Thoracic aorta (tissue), 2 donors: ENCODE measurements at regions not wholly inside any gene's neighbourhood (a gene's known extent, or its start where the extent isn't known, plus 50 kb on each side); places are given as distances from the start of the nearest gene placed in this dataset.

Experiments
- ATAC-seq: fragments of 150-250 bp; one replicate; pipeline ENCODE4 v1.8.0; 2017; ENCODE audit warnings: low read depth; ENCODE audit not compliant: insufficient number of reproducible peaks, low FRiP score
- DNase-seq: peaks from one replicate; pipeline ENCODE4 v3.0.0-alpha.2; 2020; ENCODE audit warnings: low spot score
- H3K27ac ChIP-seq, 2 donors: fragments of 200-600 bp; sonication (generic); 1 replicate in 1 of 2; 2 replicates in 1 of 2; pipeline ENCODE4 v1.5.1; 2016; ENCODE audit warnings: mild to moderate bottlenecking in 2 of 2, moderate library complexity in 2 of 2
- H3K27me3 ChIP-seq: fragments of 200-600 bp; sonication (generic); replicated peaks from 2 replicates; pipeline ENCODE4 v1.6.0; 2016; ENCODE audit warnings: mild to moderate bottlenecking; ENCODE audit not compliant: insufficient read depth
- H3K36me3 ChIP-seq: fragments of 200-600 bp; sonication (generic); one replicate; pipeline ENCODE4 v1.5.1; 2016
- H3K4me1 ChIP-seq, 2 donors: fragments of 200-600 bp; sonication (generic); 1 replicate in 1 of 2; 2 replicates in 1 of 2; pipeline versions ENCODE4 v1.5.1 to v1.6.0; 2016; ENCODE audit warnings: low read depth in 2 of 2, mild to moderate bottlenecking in 1 of 2; ENCODE audit not compliant: control insufficient read depth in 1 of 2
- H3K4me3 ChIP-seq: fragments of 200-600 bp; sonication (generic); 2 replicates; pipeline ENCODE4 v1.5.1; 2016; ENCODE audit warnings: mild to moderate bottlenecking
- H3K9me3 ChIP-seq: fragments of 200-600 bp; sonication (generic); 2 replicates; pipeline ENCODE4 v1.5.1; 2016
- TF ChIP-seq, protein P1 (sequence below): fragments of 200-600 bp; sonication (generic); IDR thresholded peaks from one replicate; pipeline ENCODE4 v1.5.1; 2019; ENCODE audit warnings: antibody characterized with exemption

DNA sequence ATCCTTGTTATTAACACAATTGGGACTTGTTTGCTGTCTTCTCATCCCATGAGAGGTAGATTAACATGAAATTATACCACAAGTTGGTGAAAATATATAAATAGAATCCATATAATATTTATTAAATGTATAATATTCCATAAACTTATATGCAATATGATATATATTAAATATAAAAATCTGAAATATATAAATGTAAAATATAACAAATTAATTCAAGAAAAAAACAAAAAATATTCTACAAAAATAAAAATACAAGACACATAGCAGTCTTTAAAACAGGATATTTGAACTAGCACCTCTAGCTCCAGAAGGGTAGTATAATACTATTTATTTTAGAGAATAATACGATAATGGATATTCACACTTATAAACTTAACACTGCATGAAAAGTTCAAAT lies 603.3 kb upstream of the FLRT2 start:
- TF ChIP-seq, protein P1, sequence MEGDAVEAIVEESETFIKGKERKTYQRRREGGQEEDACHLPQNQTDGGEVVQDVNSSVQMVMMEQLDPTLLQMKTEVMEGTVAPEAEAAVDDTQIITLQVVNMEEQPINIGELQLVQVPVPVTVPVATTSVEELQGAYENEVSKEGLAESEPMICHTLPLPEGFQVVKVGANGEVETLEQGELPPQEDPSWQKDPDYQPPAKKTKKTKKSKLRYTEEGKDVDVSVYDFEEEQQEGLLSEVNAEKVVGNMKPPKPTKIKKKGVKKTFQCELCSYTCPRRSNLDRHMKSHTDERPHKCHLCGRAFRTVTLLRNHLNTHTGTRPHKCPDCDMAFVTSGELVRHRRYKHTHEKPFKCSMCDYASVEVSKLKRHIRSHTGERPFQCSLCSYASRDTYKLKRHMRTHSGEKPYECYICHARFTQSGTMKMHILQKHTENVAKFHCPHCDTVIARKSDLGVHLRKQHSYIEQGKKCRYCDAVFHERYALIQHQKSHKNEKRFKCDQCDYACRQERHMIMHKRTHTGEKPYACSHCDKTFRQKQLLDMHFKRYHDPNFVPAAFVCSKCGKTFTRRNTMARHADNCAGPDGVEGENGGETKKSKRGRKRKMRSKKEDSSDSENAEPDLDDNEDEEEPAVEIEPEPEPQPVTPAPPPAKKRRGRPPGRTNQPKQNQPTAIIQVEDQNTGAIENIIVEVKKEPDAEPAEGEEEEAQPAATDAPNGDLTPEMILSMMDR, result no peak
- no peak for ATAC-seq

DNA sequence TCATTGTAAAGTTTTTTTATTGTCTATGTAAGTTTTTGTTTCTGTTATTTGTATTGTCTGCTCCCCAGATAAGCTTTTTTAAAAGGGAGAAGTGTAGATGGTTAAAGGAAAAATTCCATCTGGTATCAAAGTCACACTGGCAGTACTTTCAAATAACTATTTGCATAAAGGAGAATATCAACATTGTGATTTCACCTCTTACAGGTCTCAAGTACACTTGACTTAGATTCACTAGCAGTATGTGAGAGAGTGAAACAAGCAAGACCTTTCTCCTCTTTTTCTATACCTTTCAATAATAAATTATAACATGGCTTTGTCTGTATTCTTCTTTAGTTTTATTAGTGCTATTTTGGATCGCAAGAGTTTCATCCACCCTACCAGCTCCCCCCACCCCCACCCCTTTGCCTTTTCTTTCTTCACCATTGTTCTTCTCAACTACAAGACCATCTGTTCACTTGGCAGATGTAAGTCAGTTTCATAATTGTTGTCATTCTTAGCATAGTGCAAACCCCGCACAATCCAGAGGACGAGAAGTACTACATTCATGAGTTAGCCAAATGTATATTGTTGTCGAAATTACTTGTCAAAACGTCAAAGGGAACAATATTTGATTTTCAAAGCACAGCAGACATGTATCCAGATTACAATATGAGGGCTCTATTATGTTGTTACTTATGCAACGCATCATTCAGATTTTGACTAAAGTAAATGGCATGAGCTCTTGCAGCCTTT lies 602.7 kb upstream of the FLRT2 start:
- Histone ChIP-seq H3K27me3 (no peaks in the 10 kb centered on the region), H3K9me3 (no peaks in the 10 kb centered on the region), H3K27ac (no peak overlapping the region), H3K4me3 (no peak overlapping the region), H3K36me3 (no peaks in the 10 kb centered on the region), H3K4me1 (no peaks in the 10 kb centered on the region)
- no peak for ATAC-seq
- DNase-seq, result no peak
- TF ChIP-seq, protein P1, result no peak

More for the DNA sequence above, 603.3 kb upstream of the FLRT2 start:
- no peak for DNase-seq
- Histone ChIP-seq H3K27me3 (no peaks in the 10 kb centered on the region), H3K4me1 (no peaks in the 10 kb centered on the region), H3K9me3 (no peaks in the 10 kb centered on the region), H3K27ac (no peak overlapping the region), H3K4me3 (no peak overlapping the region), H3K36me3 (no peaks in the 10 kb centered on the region)

DNA sequence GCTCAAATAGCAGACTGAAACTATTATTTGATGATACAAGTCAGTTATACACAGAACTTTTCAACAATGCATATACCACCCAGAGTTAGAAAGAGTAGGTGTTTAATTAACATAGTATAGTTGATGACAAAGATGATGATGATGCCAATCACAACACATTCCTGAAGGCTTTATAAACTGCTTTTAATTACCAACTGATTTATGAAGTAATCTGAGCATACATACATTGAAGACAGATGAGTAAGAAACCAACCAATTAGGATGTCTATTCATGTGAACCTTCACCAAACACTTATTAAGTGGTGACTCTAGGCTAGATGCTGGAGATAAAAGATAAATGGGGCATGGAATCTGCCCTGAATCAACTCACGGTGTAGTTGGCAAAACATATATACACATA lies 600.9 kb upstream of the FLRT2 start:
- Histone ChIP-seq H3K27me3 (no peaks in the 10 kb centered on the region), H3K4me3 (no peak overlapping the region), H3K27ac (no peak overlapping the region), H3K9me3 (no peaks in the 10 kb centered on the region), H3K36me3 (no peaks in the 10 kb centered on the region), H3K4me1 (no peaks in the 10 kb centered on the region)
- DNase-seq (no peak), ATAC-seq (no peak)
- TF ChIP-seq, protein P1, result no peak

DNA sequence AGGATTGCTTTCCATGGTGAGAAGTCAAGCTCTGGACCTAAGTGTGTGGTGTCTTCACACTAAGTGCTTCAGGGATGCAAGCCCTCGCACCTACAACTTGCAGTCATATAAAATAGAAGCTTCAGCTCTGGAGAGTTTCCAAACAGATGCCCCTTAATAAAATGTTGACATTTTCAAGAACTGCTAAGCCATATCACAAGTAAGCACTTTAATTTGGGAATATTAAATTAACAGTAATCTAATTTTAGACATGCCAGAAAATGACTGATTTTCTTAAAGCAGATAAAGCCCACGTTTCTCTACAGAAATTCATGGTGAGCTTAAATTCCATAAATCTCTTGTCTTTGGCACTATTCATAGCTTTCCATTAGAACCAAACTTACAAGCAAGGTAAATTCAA lies 600.1 kb upstream of the FLRT2 start:
- no peaks in the 10 kb centered on the region for H3K9me3 ChIP-seq
- no peak overlapping the region for H3K27ac ChIP-seq
- H3K27me3 ChIP-seq, result no peaks in the 10 kb centered on the region
- H3K4me1 ChIP-seq, result no peaks in the 10 kb centered on the region
- H3K36me3 ChIP-seq, result no peaks in the 10 kb centered on the region
- DNase-seq, result no peak
- ATAC-seq, result no peak
- TF ChIP-seq, protein P1, result no peak
- H3K4me3 ChIP-seq, result no peak overlapping the region

DNA sequence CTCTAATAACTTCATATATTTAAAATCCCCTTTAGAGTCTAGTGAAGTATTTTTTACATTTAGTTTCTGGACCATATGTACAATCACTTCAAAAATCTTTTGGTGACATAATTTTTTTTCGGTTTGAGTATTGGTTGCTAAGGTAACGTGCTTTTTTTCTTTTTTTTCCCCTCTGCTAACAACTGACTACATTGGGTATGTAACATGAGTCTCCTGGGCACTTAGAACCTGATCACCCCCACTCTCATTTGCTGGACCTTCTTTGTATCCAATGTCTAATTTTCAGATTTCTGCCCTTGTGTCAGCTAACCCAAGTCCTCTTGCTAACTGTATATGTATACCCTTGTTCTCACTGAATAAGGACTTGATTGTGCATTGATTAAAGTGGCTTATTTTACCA lies 592.9 kb upstream of the FLRT2 start:
- TF ChIP-seq, protein P1, result no peak
- no peak for DNase-seq
- Histone ChIP-seq H3K27me3 (no peaks in the 10 kb centered on the region), H3K9me3 (no peaks in the 10 kb centered on the region), H3K4me1 (no peaks in the 10 kb centered on the region), H3K27ac (no peak overlapping the region), H3K36me3 (no peaks in the 10 kb centered on the region), H3K4me3 (no peak overlapping the region)
- no peak for ATAC-seq
